GM12865 (cell line): ENCODE measurements at regions not wholly inside any gene's neighbourhood (a gene's known extent, or its start where the extent isn't known, plus 50 kb on each side); places are given as distances from the start of the nearest gene placed in this dataset.

Experiments used
- DNase-seq: peaks from one replicate; pipeline ENCODE4 v3.0.0; 2010; ENCODE audit warnings: low read depth
- H3K4me3 ChIP-seq: 2 replicates; pipeline ENCODE4 v1.5.1; 2011; ENCODE audit warnings: mild to moderate bottlenecking, low read depth, low read length, control low read depth
- CTCF ChIP-seq: IDR thresholded peaks from 2 replicates; pipeline ENCODE4 v1.5.1; 2011; ENCODE audit warnings: low read length, control low read depth, low read depth, inconsistent platforms; ENCODE audit not compliant: insufficient read depth; ENCODE audit errors: missing control alignments

DNA sequence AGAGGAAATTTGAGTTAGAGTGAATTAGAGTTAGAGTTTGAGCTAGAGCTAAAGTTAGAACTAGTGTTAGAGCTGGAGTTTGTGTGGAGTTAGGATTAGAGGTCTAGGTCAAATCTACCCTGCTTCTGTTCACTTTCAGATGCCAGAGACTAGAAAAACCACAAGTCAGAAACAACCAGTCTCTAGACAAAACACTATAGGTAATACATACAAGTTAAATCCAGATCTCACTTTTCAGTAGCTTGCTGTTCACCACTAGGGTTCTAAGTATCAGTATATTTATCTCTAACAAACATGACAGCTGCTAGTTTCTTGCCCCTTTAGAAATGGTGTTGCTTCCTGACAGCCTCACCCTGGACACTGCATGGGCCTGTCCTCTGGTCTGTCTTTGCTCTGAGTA is 300.7 kb downstream of the ARAP2 start:
- TF ChIP-seq CTCF: no peak
- no peak overlapping the region for H3K4me3 ChIP-seq
- DNase-seq: peak; percentile 10

GRCh38 chr4:35948171-35948570 is 296.1 kb downstream of the ARAP2 start:
- TF ChIP-seq CTCF: no peak
- no peak overlapping the region for H3K4me3 ChIP-seq
- no peak for DNase-seq

- H3K4me3 ChIP-seq: no peak overlapping the region
- DNase-seq: no peak
- TF ChIP-seq CTCF: no peak
Measured at GRCh38 chr4:35950442-35950841, 293.9 kb downstream of the ARAP2 start.

GRCh38 chr4:35952751-35953150 is 291.6 kb downstream of the ARAP2 start:
- no peak for TF ChIP-seq CTCF
- DNase-seq: no peak
- no peak overlapping the region for H3K4me3 ChIP-seq

DNA sequence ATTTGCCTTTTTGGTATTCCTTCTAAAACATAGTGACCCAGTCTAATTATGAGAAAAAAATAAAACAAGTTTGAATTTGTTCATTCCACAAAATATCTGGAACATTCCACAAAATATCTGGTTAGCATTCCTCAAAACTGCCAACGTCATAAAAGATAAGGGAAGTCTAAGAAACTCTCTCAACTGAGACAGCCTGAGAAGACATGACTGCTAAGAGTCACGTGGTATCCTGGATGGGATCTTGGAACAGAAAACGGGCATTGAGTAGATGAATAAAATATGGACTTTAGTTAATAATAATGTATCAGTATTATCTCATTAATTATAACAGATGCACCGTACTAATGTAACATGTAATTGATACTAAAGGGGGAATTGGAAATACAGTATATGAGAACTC is 280.9 kb downstream of the ARAP2 start:
- no peak for TF ChIP-seq CTCF
- no peak for DNase-seq
- no peak overlapping the region for H3K4me3 ChIP-seq

- no peak for TF ChIP-seq CTCF
- no peak for DNase-seq
- no peak overlapping the region for H3K4me3 ChIP-seq
Measured at GRCh38 chr4:35963974-35964515, 280.3 kb downstream of the ARAP2 start.

GRCh38 chr4:35965300-35965699 is 279.0 kb downstream of the ARAP2 start:
- H3K4me3 ChIP-seq: no peak overlapping the region
- no peak for DNase-seq

More at GRCh38 chr4:35965300-35965699, 279.0 kb downstream of the ARAP2 start:
- no peak for TF ChIP-seq CTCF
